GM23338 (cell line): ENCODE measurements at regions not wholly inside any gene's neighbourhood (a gene's known extent, or its start where the extent isn't known, plus 50 kb on each side); places are given as distances from the start of the nearest gene placed in this dataset.

ENCODE experiments used
- ATAC-seq: fragments of 200-7000 bp; cut with Tn5 transposase; 3 replicates; pipeline ENCODE4 v1.9.1; 2020
- DNase-seq: peaks from one replicate; pipeline ENCODE4 v3.0.0-alpha.2; 2015; ENCODE audit warnings: low spot score
- H2AFZ ChIP-seq: fragments of 200-600 bp; sonication (generic); 2 replicates; pipeline ENCODE4 v1.8.0; 2016; ENCODE audit warnings: antibody characterized with exemption, mild to moderate bottlenecking, moderate library complexity
- H3F3A ChIP-seq: fragments of 200-600 bp; sonication (generic); replicated peaks from 2 replicates; pipeline ENCODE4 v1.8.0; 2017; ENCODE audit warnings: antibody characterized with exemption, mixed run types, low read depth
- H3K27ac ChIP-seq: fragments of 200-600 bp; sonication (generic); 2 replicates; pipeline ENCODE4 v1.6.1; 2016; ENCODE audit warnings: low read depth
- H3K27me3 ChIP-seq: fragments of 200-600 bp; sonication (generic); 2 replicates; pipeline ENCODE4 v1.8.0; 2016; ENCODE audit warnings: mild to moderate bottlenecking, mixed run types, moderate library complexity; ENCODE audit not compliant: insufficient read depth
- H3K36me3 ChIP-seq: fragments of 200-600 bp; sonication (generic); 2 replicates; pipeline ENCODE4 v1.8.0; 2016; ENCODE audit warnings: mild to moderate bottlenecking; ENCODE audit not compliant: insufficient read depth
- H3K4me1 ChIP-seq: fragments of 200-600 bp; sonication (generic); 2 replicates; pipeline ENCODE4 v1.8.0; 2016; ENCODE audit warnings: mild to moderate bottlenecking, moderate library complexity; ENCODE audit not compliant: insufficient read depth
- H3K4me2 ChIP-seq: fragments of 200-600 bp; sonication (generic); 2 replicates; pipeline ENCODE4 v1.7.1; 2017; ENCODE audit warnings: mixed run types
- H3K4me3 ChIP-seq: fragments of 200-600 bp; sonication (generic); 2 replicates; pipeline ENCODE4 v1.6.1; 2016; ENCODE audit warnings: mixed run types
- H3K79me2 ChIP-seq: fragments of 200-600 bp; sonication (generic); replicated peaks from 2 replicates; pipeline ENCODE4 v1.8.0; 2017; ENCODE audit warnings: mild to moderate bottlenecking; ENCODE audit not compliant: insufficient read depth
- H3K9me2 ChIP-seq: fragments of 200-600 bp; sonication (generic); 2 replicates; pipeline ENCODE4 v1.8.0; 2017; ENCODE audit not compliant: insufficient read depth
- H4K20me1 ChIP-seq: fragments of 200-600 bp; sonication (generic); replicated peaks from 2 replicates; pipeline ENCODE4 v1.8.0; 2017; ENCODE audit warnings: mild to moderate bottlenecking; ENCODE audit not compliant: insufficient read depth
- H3K27ac Mint-ChIP-seq: 2 replicates; pipeline ENCODE4 v1.8.0; 2020; ENCODE audit warnings: inconsistent platforms, mild to moderate bottlenecking, moderate library complexity, mixed read lengths
- H3K27me3 Mint-ChIP-seq: 3 replicates; pipeline ENCODE4 v1.8.0; 2022; ENCODE audit warnings: low read depth, mild to moderate bottlenecking, moderate library complexity, mixed read lengths, inconsistent platforms; ENCODE audit not compliant: insufficient read depth, poor library complexity
- H3K36me3 Mint-ChIP-seq: 3 replicates; pipeline ENCODE4 v1.8.0; 2021; ENCODE audit warnings: low read depth, mild to moderate bottlenecking, inconsistent platforms, moderate library complexity, mixed read lengths
- H3K4me1 Mint-ChIP-seq: 3 replicates; pipeline ENCODE4 v1.8.0; 2020; ENCODE audit warnings: mild to moderate bottlenecking, inconsistent platforms, mixed read lengths
- H3K4me3 Mint-ChIP-seq: 3 replicates; pipeline ENCODE4 v1.8.0; 2021; ENCODE audit warnings: moderate library complexity, mild to moderate bottlenecking, inconsistent platforms, mixed read lengths
- H3K9me3 Mint-ChIP-seq: 3 replicates; pipeline ENCODE4 v1.8.0; 2020; ENCODE audit warnings: moderate library complexity, mild to moderate bottlenecking, inconsistent platforms, mixed read lengths
- CREB1 ChIP-seq: fragments of 250-450 bp; sonication (Bioruptor Pico); IDR thresholded peaks from 2 replicates; pipeline ENCODE4 v1.5.0; 2020; ENCODE audit warnings: low read depth, mild to moderate bottlenecking, moderate library complexity
- CTCF ChIP-seq, 2 experiments: fragments of 200-600 bp in 1 of 2; sonication (generic) in 1 of 2; conservative IDR thresholded peaks; 2 replicates each; pipeline versions ENCODE4 v1.5.1 to v1.6.1; 2016 to 2017; ENCODE audit warnings: antibody characterized with exemption in 2 of 2, low read depth in 2 of 2, mild to moderate bottlenecking in 2 of 2, moderate library complexity in 1 of 2
- ETS1 ChIP-seq: IDR thresholded peaks from 2 replicates; pipeline ENCODE4 v1.6.1; 2016; ENCODE audit warnings: antibody characterized with exemption
- EZH2 ChIP-seq: fragments of 200-600 bp; sonication (generic); IDR thresholded peaks from one replicate; pipeline ENCODE4 v1.8.0; 2017; ENCODE audit warnings: antibody characterized with exemption, mild to moderate bottlenecking, low read depth; ENCODE audit not compliant: unreplicated experiment
- EZH2phosphoT487 ChIP-seq: fragments of 200-600 bp; sonication (generic); IDR thresholded peaks from one replicate; pipeline ENCODE4 v1.8.1; 2018; ENCODE audit warnings: antibody characterized with exemption; ENCODE audit not compliant: unreplicated experiment
- JUNB ChIP-seq: IDR thresholded peaks from one replicate; pipeline ENCODE4 v1.6.1; 2016; ENCODE audit warnings: antibody characterized with exemption; ENCODE audit not compliant: unreplicated experiment
- NANOG ChIP-seq: IDR thresholded peaks from 2 replicates; pipeline ENCODE4 v1.6.1; 2016; ENCODE audit warnings: antibody characterized with exemption, borderline replicate concordance
- POLR2AphosphoS5 ChIP-seq: IDR thresholded peaks from 2 replicates; pipeline ENCODE4 v1.6.1; 2016; ENCODE audit warnings: antibody characterized with exemption, low read depth
- REST ChIP-seq: IDR thresholded peaks from one replicate; pipeline ENCODE4 v1.6.1; 2018; ENCODE audit warnings: antibody characterized with exemption; ENCODE audit not compliant: unreplicated experiment
- STAT1 ChIP-seq: IDR thresholded peaks from one replicate; pipeline ENCODE4 v1.6.1; 2016; ENCODE audit warnings: antibody characterized with exemption; ENCODE audit not compliant: unreplicated experiment
- ZNF114 ChIP-seq: fragments of 250-450 bp; sonication (Bioruptor Pico); IDR thresholded peaks from 2 replicates; pipeline ENCODE4 v1.5.0; 2020; ENCODE audit warnings: mild to moderate bottlenecking, moderate library complexity
- ZNF331 ChIP-seq: fragments of 250-450 bp; sonication (Bioruptor Pico); IDR thresholded peaks from 2 replicates; pipeline ENCODE4 v1.5.0; 2020; ENCODE audit warnings: low read depth, mild to moderate bottlenecking, moderate library complexity
- ZNF462 ChIP-seq: fragments of 250-450 bp; sonication (Bioruptor Pico); IDR thresholded peaks from 2 replicates; pipeline ENCODE4 v1.5.0; 2020; ENCODE audit warnings: mild to moderate bottlenecking, moderate library complexity

GRCh38 chr6:85127168-85127498, 322.8 kb upstream of the NT5E start:
- DNase-seq, result no peak
- TF ChIP-seq ZNF462 (CRISPR knock-in tag) (no peak), CTCF (conservative IDR thresholded peaks at IDR 0.05; ENCODE audit: low read depth in 2 of 2) (no peak), JUNB (no peak), STAT1 (no peak), REST (no peak), EZH2 (no peak), EZH2phosphoT487 (no peak), POLR2AphosphoS5 (no peak), ZNF331 (CRISPR knock-in tag) (no peak), ETS1 (no peak), CREB1 (no peak), NANOG (no peak), ZNF114 (CRISPR knock-in tag) (no peak)
- no peak for ATAC-seq
- Histone ChIP-seq H3K4me2 (no peak overlapping the region), H3K4me3 (no peak overlapping the region), H3K27ac (no peak overlapping the region), H2AFZ (peak overlapping the region; percentile 99; the same call in 1 of the 2 replicates), H3K79me2 (no peaks in the 10 kb centered on the region), H3K27me3 (no peaks in the 10 kb centered on the region), H3F3A (no peaks in the 10 kb centered on the region), H4K20me1 (no peaks in the 10 kb centered on the region), H3K9me2 (peaks cover 3% of the 10 kb centered on the region; the same call in 1 of the 2 replicates), H3K36me3 (no peaks in the 10 kb centered on the region), H3K4me1 (peaks cover 12% of the 10 kb centered on the region)
- no peak overlapping the region for H3K4me3 Mint-ChIP-seq
- no peak overlapping the region for H3K27ac Mint-ChIP-seq
- H3K9me3 Mint-ChIP-seq, result no peaks in the 10 kb centered on the region; the same call in 2 of the 3 replicates
- peaks cover 13% of the 10 kb centered on the region for H3K4me1 Mint-ChIP-seq
- H3K36me3 Mint-ChIP-seq, result no peaks in the 10 kb centered on the region
- H3K27me3 Mint-ChIP-seq, result no peaks in the 10 kb centered on the region
